GM10266 (cell line): ENCODE measurements at regions not wholly inside any gene's neighbourhood (a gene's known extent, or its start where the extent isn't known, plus 50 kb on each side); places are given as distances from the start of the nearest gene placed in this dataset.

ENCODE experiments used
- DNase-seq: peaks from one replicate; pipeline ENCODE4 v3.0.0; 2012; ENCODE audit errors: extremely low spot score
- TF ChIP-seq, protein P1 (sequence below): IDR thresholded peaks from 2 replicates; pipeline ENCODE4 v1.5.1; 2012; ENCODE audit warnings: mild to moderate bottlenecking, low read depth; ENCODE audit not compliant: control insufficient read depth, insufficient read depth; ENCODE audit errors: missing control alignments

DNA sequence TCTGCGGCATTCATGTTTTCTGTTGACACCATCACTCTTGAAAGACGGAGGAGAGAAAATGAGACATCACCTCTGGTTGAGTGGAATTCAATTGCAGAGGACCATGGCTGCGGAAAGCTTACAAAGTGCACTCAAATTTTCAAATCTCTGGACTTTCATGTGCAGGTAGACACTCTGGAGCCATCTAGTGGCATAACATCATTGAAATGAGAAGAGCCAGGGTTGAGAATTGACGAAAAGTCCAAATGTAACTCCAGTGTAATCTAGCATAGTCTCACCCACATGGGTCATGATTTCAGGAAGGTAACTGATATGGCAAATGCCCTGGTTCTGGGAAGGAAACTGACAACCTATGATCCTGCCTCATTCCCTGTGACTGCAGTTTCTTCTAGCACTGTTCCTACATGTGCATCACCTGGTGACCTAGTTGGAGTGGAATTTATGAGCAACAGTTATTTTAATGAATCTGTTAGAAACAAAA is 687.8 kb downstream of the KCNA4 start:
- peak; percentile 3 for DNase-seq
- TF ChIP-seq, protein P1, sequence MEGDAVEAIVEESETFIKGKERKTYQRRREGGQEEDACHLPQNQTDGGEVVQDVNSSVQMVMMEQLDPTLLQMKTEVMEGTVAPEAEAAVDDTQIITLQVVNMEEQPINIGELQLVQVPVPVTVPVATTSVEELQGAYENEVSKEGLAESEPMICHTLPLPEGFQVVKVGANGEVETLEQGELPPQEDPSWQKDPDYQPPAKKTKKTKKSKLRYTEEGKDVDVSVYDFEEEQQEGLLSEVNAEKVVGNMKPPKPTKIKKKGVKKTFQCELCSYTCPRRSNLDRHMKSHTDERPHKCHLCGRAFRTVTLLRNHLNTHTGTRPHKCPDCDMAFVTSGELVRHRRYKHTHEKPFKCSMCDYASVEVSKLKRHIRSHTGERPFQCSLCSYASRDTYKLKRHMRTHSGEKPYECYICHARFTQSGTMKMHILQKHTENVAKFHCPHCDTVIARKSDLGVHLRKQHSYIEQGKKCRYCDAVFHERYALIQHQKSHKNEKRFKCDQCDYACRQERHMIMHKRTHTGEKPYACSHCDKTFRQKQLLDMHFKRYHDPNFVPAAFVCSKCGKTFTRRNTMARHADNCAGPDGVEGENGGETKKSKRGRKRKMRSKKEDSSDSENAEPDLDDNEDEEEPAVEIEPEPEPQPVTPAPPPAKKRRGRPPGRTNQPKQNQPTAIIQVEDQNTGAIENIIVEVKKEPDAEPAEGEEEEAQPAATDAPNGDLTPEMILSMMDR, result peak; percentile 48

DNA sequence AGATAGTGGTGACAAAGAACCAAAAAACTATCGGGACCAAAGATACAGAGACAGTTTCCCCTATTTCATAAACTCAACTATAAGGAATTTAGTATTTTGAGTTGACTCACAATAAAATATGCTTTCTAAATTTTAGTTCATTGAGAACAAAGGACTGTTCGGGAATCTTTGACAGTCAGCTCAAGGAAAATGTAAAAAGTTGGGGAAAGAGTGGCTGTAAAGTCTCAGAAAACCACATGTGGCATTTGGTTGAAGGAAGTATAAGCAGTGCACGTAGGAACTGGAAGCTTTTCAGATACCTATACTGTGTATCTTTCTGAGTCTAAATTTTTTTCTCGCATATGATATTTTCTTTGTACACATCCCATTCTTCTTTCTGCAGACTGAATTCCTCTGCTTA is 688.9 kb downstream of the KCNA4 start:
- TF ChIP-seq, protein P1, result no peak
- no peak for DNase-seq

DNA sequence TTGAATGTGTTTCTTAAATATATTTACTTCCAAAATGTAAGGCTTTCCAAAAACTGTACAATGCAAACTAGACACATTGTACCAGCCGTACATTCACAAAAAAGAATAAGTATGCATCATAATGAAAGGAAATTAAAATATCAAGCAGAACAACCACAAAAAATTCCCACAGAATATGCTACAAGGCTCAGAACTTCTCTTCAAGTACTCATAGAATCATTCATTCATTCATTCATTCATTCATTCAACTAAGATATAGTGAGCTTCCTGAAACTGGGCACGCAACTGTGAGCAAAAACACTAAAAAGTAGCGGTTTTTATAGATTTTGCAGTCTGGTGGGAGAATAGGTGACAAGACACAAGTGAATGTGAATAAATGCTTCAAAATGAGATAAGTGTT is 690.1 kb downstream of the KCNA4 start:
- DNase-seq, result no peak
- TF ChIP-seq, protein P1, result no peak

DNA sequence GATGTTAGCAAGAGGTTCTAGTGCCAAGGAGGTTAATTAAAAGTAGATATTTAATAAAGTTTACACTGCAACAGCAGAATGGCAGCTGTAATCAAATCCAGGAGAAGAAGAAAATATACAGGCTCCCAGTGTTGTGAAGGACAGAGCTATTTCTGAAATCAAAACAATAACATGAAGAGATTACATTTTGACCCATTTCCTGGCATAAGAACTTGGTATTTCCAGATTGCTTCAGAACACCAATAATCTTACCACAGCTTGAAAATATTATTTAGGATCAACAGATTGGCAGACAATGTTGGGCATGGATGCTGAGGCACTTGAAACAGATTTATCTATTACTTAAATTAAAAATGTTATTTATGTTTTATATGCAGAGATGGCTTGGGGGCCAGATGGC is 692.5 kb downstream of the KCNA4 start:
- TF ChIP-seq, protein P1, result no peak
- DNase-seq, result no peak

DNA sequence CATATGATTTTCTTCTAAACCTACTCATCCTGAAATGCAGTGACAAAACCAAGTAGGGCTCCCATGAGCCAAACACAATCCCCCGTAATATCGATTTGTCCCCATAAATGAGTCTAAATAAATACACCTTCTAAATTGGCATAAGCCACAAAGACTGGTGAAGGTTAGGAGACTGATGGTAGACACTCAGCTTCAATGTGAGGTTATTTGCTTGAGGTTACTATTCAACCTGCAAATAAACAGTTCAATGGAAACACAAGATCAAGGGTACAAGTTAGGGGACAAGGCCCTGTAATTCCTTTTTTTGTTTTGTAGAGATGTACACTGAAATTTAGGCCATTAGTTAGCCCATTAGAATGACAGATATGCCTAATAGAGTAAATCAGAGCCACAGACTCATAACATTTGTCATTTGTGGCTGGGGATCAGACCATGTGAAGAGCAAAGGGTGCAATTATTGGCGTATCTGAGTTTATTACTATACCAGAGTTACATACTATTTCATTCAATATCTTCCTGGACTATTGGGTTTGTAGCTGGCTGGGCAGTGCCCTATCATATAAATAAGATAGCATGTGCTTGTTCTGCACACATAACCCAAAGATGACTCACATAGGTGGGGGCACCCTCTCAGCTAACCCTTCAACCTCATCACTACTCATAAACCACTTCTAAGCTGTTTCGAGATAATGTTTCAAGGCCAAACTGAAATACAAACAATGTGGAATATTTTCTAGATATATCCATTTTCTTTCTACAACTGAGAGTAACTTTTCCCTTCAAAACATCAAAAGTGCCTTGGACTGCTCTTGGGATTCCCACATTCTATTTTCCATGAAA is 695.3 kb downstream of the KCNA4 start:
- TF ChIP-seq, protein P1, result no peak
- no peak for DNase-seq

DNA sequence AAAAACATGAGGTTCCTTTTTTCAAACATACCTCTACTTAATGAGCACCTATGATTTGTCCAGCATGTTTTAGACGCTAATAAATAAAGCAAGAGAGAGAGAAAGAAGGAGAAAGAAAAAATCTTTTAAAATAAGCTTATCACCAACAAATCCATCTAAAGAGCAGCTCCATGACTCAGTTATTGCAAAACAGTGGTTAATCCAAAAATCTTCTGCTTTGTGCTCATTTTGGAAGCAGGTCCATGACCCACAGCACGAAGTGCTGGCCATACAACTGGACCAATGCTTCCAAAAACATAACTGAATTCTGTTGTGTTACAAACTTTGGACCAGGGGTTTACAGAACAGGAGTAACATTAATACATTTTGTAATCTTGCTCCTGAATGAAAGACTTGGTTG is 696.6 kb downstream of the KCNA4 start:
- DNase-seq, result no peak
- TF ChIP-seq, protein P1, result no peak

DNA sequence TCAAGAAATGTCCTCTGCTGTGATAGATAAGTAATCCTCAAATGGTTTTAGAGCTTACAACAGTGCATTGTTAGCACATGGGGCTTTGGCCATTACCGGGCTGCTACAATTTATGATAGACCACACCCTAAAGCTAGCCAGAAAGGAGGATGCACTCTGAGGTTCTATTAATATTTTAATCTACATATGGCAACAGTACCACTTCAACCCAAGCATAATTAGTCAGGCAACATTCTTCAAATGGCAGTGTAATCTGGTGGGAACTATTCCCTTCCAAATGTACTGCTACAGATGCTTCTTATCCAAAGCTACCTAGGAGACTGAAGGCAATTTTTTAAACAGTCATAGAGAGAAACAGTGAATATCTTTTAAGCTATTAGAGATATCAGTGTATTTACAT is 697.6 kb downstream of the KCNA4 start:
- TF ChIP-seq, protein P1, result no peak
- no peak for DNase-seq
